Glomerular visceral epithelial cell (primary cell): ENCODE measurements at regions not wholly inside any gene's neighbourhood (a gene's known extent, or its start where the extent isn't known, plus 50 kb on each side); places are given as distances from the start of the nearest gene placed in this dataset.
"Not testable (repeated sequence)": the region's sequence is repeated elsewhere in the genome, so short reads cannot be mapped to it uniquely, and the experiment has no call there.

Experiments
- DNase-seq: peaks from one replicate; pipeline ENCODE4 v3.0.0-alpha.2; 2016; ENCODE audit errors: extremely low spot score

GRCh38 chr14:87630846-87631245 is 362.1 kb downstream of the GALC start:
- no peak for DNase-seq

- no peak for DNase-seq
Observed at GRCh38 chr14:87629788-87630187, 363.2 kb downstream of the GALC start.

- peak; percentile 6 for DNase-seq
Observed at GRCh38 chr14:87628780-87629179, 364.2 kb downstream of the GALC start.

- peak; percentile 72 for DNase-seq
Observed at GRCh38 chr14:87628129-87628528, 364.9 kb downstream of the GALC start.

GRCh38 chr14:87626266-87626665 is 366.7 kb downstream of the GALC start:
- no peak for DNase-seq

GRCh38 chr14:87623616-87624015 is 369.4 kb downstream of the GALC start:
- no peak for DNase-seq

- no peak for DNase-seq
Observed at GRCh38 chr14:87617079-87617478, 375.9 kb downstream of the GALC start.

- DNase-seq, result peak; percentile 51
Observed at GRCh38 chr14:87615822-87616679, 376.9 kb downstream of the GALC start.

- no peak for DNase-seq
Observed at GRCh38 chr14:87615047-87615446, 377.9 kb downstream of the GALC start.

GRCh38 chr14:87613881-87614280 is 379.1 kb downstream of the GALC start:
- no peak for DNase-seq

- DNase-seq, result not testable (repeated sequence)
Observed at GRCh38 chr14:87607056-87607455, 385.9 kb downstream of the GALC start.

GRCh38 chr14:87601036-87601435 is 391.9 kb downstream of the GALC start:
- no peak for DNase-seq

GRCh38 chr14:87600240-87600639 is 392.7 kb downstream of the GALC start:
- no peak for DNase-seq

- no peak for DNase-seq
Observed at GRCh38 chr14:87581298-87581697, 411.7 kb downstream of the GALC start.

- DNase-seq, result no peak
Observed at GRCh38 chr14:87579036-87579435, 413.9 kb downstream of the GALC start.

- DNase-seq, result no peak
Observed at GRCh38 chr14:87575378-87575777, 417.6 kb downstream of the GALC start.

GRCh38 chr14:87573591-87573990 is 419.4 kb downstream of the GALC start:
- DNase-seq, result no peak

- no peak for DNase-seq
Observed at GRCh38 chr14:87567618-87568295, 425.2 kb downstream of the GALC start.

GRCh38 chr14:87566991-87567390 is 426.0 kb downstream of the GALC start:
- no peak for DNase-seq

GRCh38 chr14:87547536-87547935 is 445.4 kb downstream of the GALC start:
- DNase-seq, result no peak

GRCh38 chr14:87542288-87542687 is 450.7 kb downstream of the GALC start:
- no peak for DNase-seq

- no peak for DNase-seq
Observed at GRCh38 chr14:87540339-87540738, 452.6 kb downstream of the GALC start.

- no peak for DNase-seq
Observed at GRCh38 chr14:87529081-87529480, 463.9 kb downstream of the GALC start.
